ENCODE measurements at regions not wholly inside any gene's neighbourhood (a gene's known extent, or its start where the extent isn't known, plus 50 kb on each side); places are given as distances from the start of the nearest gene placed in this dataset.
"Not testable (repeated sequence)": the region's sequence is repeated elsewhere in the genome, so short reads cannot be mapped to it uniquely, and the experiment has no call there.

- DNase-seq, result no peak
These were observed 140.2 kb upstream of the KCNK1 start for GRCh38 chr1:233473549-233474204.

GRCh38 chr1:233477359-233477758 is 136.5 kb upstream of the KCNK1 start:
- no peak for DNase-seq

GRCh38 chr1:233478611-233479010 is 135.3 kb upstream of the KCNK1 start:
- DNase-seq, result no peak

GRCh38 chr1:233479110-233479890 is 134.6 kb upstream of the KCNK1 start:
- DNase-seq, result no peak

- DNase-seq, result no peak
These were observed 133.7 kb upstream of the KCNK1 start for GRCh38 chr1:233480198-233480597.

- no peak for DNase-seq
These were observed 131.5 kb upstream of the KCNK1 start for GRCh38 chr1:233482388-233482787.

GRCh38 chr1:233485385-233485784 is 128.5 kb upstream of the KCNK1 start:
- DNase-seq, result no peak

GRCh38 chr1:233485809-233486398 is 128.0 kb upstream of the KCNK1 start:
- DNase-seq, result no peak

GRCh38 chr1:233487408-233487807 is 126.5 kb upstream of the KCNK1 start:
- no peak for DNase-seq

- no peak for DNase-seq
These were observed 124.5 kb upstream of the KCNK1 start for GRCh38 chr1:233489411-233489810.

- DNase-seq, result no peak
These were observed 123.4 kb upstream of the KCNK1 start for GRCh38 chr1:233490488-233490887.

GRCh38 chr1:233491953-233492620 is 121.8 kb upstream of the KCNK1 start:
- no peak for DNase-seq

GRCh38 chr1:233496993-233497392 is 116.9 kb upstream of the KCNK1 start:
- DNase-seq, result no peak

GRCh38 chr1:233497679-233498078 is 116.2 kb upstream of the KCNK1 start:
- DNase-seq, result no peak

GRCh38 chr1:233500106-233500505 is 113.8 kb upstream of the KCNK1 start:
- no peak for DNase-seq

GRCh38 chr1:233503366-233503954 is 110.4 kb upstream of the KCNK1 start:
- DNase-seq, result no peak

- no peak for DNase-seq
These were observed 108.8 kb upstream of the KCNK1 start for GRCh38 chr1:233505130-233505529.

- not testable (repeated sequence) for DNase-seq
These were observed 108.0 kb upstream of the KCNK1 start for GRCh38 chr1:233505889-233506288.

- DNase-seq, result no peak
These were observed 104.4 kb upstream of the KCNK1 start for GRCh38 chr1:233509526-233509925.

GRCh38 chr1:233512538-233512937 is 101.4 kb upstream of the KCNK1 start:
- DNase-seq, result no peak

- DNase-seq, result no peak
These were observed 100.5 kb upstream of the KCNK1 start for GRCh38 chr1:233513431-233513830.

GRCh38 chr1:233514946-233515391 is 98.9 kb upstream of the KCNK1 start:
- DNase-seq, result no peak
